ELR (cell line): ENCODE measurements at regions not wholly inside any gene's neighbourhood (a gene's known extent, or its start where the extent isn't known, plus 50 kb on each side); places are given as distances from the start of the nearest gene placed in this dataset.
A peak's percentile ranks its signal among the peaks of the same experiment; 100 is the strongest.

Experiments used
- DNase-seq: peaks from one replicate; pipeline ENCODE4 v3.0.0-alpha.2; 2015; ENCODE audit warnings: low read depth

- DNase-seq: peak; percentile 28
Measured at GRCh38 chr6:40796260-40797221, 209.4 kb upstream of the LRFN2 start.

- DNase-seq: no peak
Measured at GRCh38 chr6:40794586-40794985, 207.4 kb upstream of the LRFN2 start.

GRCh38 chr6:40792183-40792582 lies 205.0 kb upstream of the LRFN2 start:
- no peak for DNase-seq

GRCh38 chr6:40791004-40791403 lies 203.8 kb upstream of the LRFN2 start:
- peak; percentile 58 for DNase-seq

- DNase-seq: no peak
Measured at GRCh38 chr6:40788661-40789655, 201.8 kb upstream of the LRFN2 start.

- no peak for DNase-seq
Measured at GRCh38 chr6:40782355-40782754, 195.2 kb upstream of the LRFN2 start.

- no peak for DNase-seq
Measured at GRCh38 chr6:40780637-40781036, 193.5 kb upstream of the LRFN2 start.

- DNase-seq: peak; percentile 97
Measured at GRCh38 chr6:40779409-40779808, 192.2 kb upstream of the LRFN2 start.

- peak; percentile 15 for DNase-seq
Measured at GRCh38 chr6:40778918-40779317, 191.8 kb upstream of the LRFN2 start.

- peak; percentile 91 for DNase-seq
Measured at GRCh38 chr6:40778196-40778595, 191.0 kb upstream of the LRFN2 start.

GRCh38 chr6:40774932-40775331 lies 187.8 kb upstream of the LRFN2 start:
- no peak for DNase-seq

GRCh38 chr6:40770794-40771193 lies 183.6 kb upstream of the LRFN2 start:
- DNase-seq: peak; percentile 44

GRCh38 chr6:40764726-40765125 lies 177.6 kb upstream of the LRFN2 start:
- DNase-seq: no peak

- DNase-seq: no peak
Measured at GRCh38 chr6:40762981-40763380, 175.8 kb upstream of the LRFN2 start.

- DNase-seq: no peak
Measured at GRCh38 chr6:40760887-40761286, 173.7 kb upstream of the LRFN2 start.

GRCh38 chr6:40759838-40760237 lies 172.7 kb upstream of the LRFN2 start:
- DNase-seq: no peak

GRCh38 chr6:40759264-40759663 lies 172.1 kb upstream of the LRFN2 start:
- DNase-seq: no peak

GRCh38 chr6:40755749-40756452 lies 168.7 kb upstream of the LRFN2 start:
- DNase-seq: peak; percentile 93

- DNase-seq: peak; percentile 91
Measured at GRCh38 chr6:40755046-40755681, 168.0 kb upstream of the LRFN2 start.

- no peak for DNase-seq
Measured at GRCh38 chr6:40754461-40755045, 167.4 kb upstream of the LRFN2 start.
